ENCODE measurements at regions not wholly inside any gene's neighbourhood (a gene's known extent, or its start where the extent isn't known, plus 50 kb on each side); places are given as distances from the start of the nearest gene placed in this dataset.

- no peaks in the 10 kb centered on the region for H3K79me2 ChIP-seq (ENCODE audit: insufficient read depth, low read length)
- peaks cover 4 to 39% of the 10 kb centered on the region in 2 experiments; a peak in 4 of 5 replicates for H3K27me3 ChIP-seq (ENCODE audit: control insufficient read depth in 1 of 2, insufficient read depth in 2 of 2, low read length in 2 of 2)
- H3K36me3 ChIP-seq (replicated peaks in 1 of 2; ENCODE audit: control insufficient read depth in 1 of 2, insufficient read depth in 2 of 2, low read length in 2 of 2) = no peaks in the 10 kb centered on the region
- no peak overlapping the region for H3K9ac ChIP-seq (ENCODE audit: insufficient read depth, low read depth, low read length)
- peaks cover 12% of the 10 kb centered on the region for H3K4me1 ChIP-seq (ENCODE audit: insufficient read depth, low read length)
- no peak for DNase-seq (ENCODE audit: low spot score)
- no peaks in the 10 kb centered on the region for H4K20me1 ChIP-seq (ENCODE audit: insufficient read depth, low read length)
- no peak overlapping the region for H3K4me2 ChIP-seq (ENCODE audit: low read depth, low read length)
- ChIA-PET CTCF (ENCODE audit: low intra/inter-chr PET ratio, low total read pairs) (no interaction called here), POLR2A (no interaction called here)
- H3K4me3 ChIP-seq (replicated peaks in 1 of 3; ENCODE audit: insufficient read depth in 1 of 3, low read depth in 2 of 3, low read length in 3 of 3) = no peak overlapping the region
- in situ Hi-C loops (cut with HindIII; ENCODE audit: extremely low pct_ligation_motif_present, low pct_unique_long_range_greater_than_20kb) = no loop called here
- TF ChIP-seq ADNP (CRISPR knock-in tag; IDR thresholded peaks at IDR 0.05) = no peak
- TF ChIP-seq NCOR1 (IDR thresholded peaks at IDR 0.05; ENCODE audit: borderline replicate concordance, low read length) = no peak
- TF ChIP-seq HOXA7 (CRISPR knock-in tag; IDR thresholded peaks at IDR 0.05) = no peak
- TF ChIP-seq ZBTB40 (IDR thresholded peaks at IDR 0.05) = no peak
- no peak for TF ChIP-seq ZBTB40 (CRISPR knock-in tag; IDR thresholded peaks at IDR 0.05)
- no peak for TF ChIP-seq ZXDC (CRISPR knock-in tag; IDR thresholded peaks at IDR 0.05)
- TF ChIP-seq ZNF367 (CRISPR knock-in tag; IDR thresholded peaks at IDR 0.05; ENCODE audit: borderline replicate concordance) = no peak
- no peak for TF ChIP-seq HCFC1 (IDR thresholded peaks at IDR 0.05; ENCODE audit: low read depth, low read length)
- no peak for TF ChIP-seq RFX3 (CRISPR knock-in tag; IDR thresholded peaks at IDR 0.05)
- TF ChIP-seq ZBTB2 (CRISPR knock-in tag; IDR thresholded peaks at IDR 0.05; ENCODE audit: low read depth) = no peak
- TF ChIP-seq ZSCAN31 (CRISPR knock-in tag; IDR thresholded peaks at IDR 0.05; ENCODE audit: low read depth) = no peak
- ATAC-seq = no peak
- BruUV-seq (replicated peaks) = no TSS peak
- H3K27ac ChIP-seq (ENCODE audit: extremely low read length, insufficient read depth, low read length) = no peak overlapping the region
- no peak for FAIRE-seq
- WGBS (ENCODE audit: low lambda C conversion rate) = 20% methylated on average over 4 of the region's 30 CpGs
- no peaks in the 10 kb centered on the region for H3K9me3 ChIP-seq (ENCODE audit: low read length)
- no peak overlapping the region for H2AFZ ChIP-seq (ENCODE audit: low read length)
- intact Hi-C loops (cut with micrococcal nuclease; ENCODE audit: unreplicated experiment) = no loop called here
Measured at GRCh38 chr22:49034836-49035817, 792.5 kb downstream of the BRD1 start.

All from HepG2 (cell line).